Naive thymus-derived CD4-positive, alpha-beta T cell (primary cell): ENCODE measurements at regions not wholly inside any gene's neighbourhood (a gene's known extent, or its start where the extent isn't known, plus 50 kb on each side); places are given as distances from the start of the nearest gene placed in this dataset.

Experiments used
- ATAC-seq: fragments of 150-1000 bp; cut with Tn5 transposase; 2 replicates; pipeline ENCODE4 v1.10.0; 2021; ENCODE audit warnings: mild to moderate bottlenecking, moderate library complexity
- CTCF ChIA-PET: fragments of 350-600 bp; sonication (Branson Sonifier 250); formaldehyde crosslinking; loops from one replicate; lab custom pipeline; 2021; ENCODE audit warnings: antibody characterized with exemption; lab: Charles Lee
- POLR2A ChIA-PET: fragments of 350-600 bp; sonication (Branson Sonifier 250); formaldehyde crosslinking; loops from one replicate; lab custom pipeline; 2021; ENCODE audit warnings: antibody characterized with exemption, inconsistent platforms; lab: Charles Lee
- DNase-seq, 9 donors: peaks; one replicate each; pipeline versions ENCODE4 v3.0.0 to v3.0.0-alpha.2; 2020 to 2022; ENCODE audit warnings: mixed read lengths in 1 of 9
- H3K27ac ChIP-seq: one replicate; pipeline ENCODE4 v1.7.0; 2013; ENCODE audit warnings: mild to moderate bottlenecking, low read depth, low read length, moderate library complexity
- H3K27me3 ChIP-seq, 2 donors: one replicate each; pipeline ENCODE4 v1.7.0; 2013; ENCODE audit warnings: low read length in 2 of 2, mild to moderate bottlenecking in 2 of 2, moderate library complexity in 2 of 2; ENCODE audit not compliant: control insufficient read depth in 2 of 2, insufficient read depth in 2 of 2
- H3K36me3 ChIP-seq, 3 experiments: 1 replicate in 2 of 3; 2 replicates in 1 of 3; pipeline ENCODE4 v1.7.0; 2013; ENCODE audit warnings: low read length in 3 of 3, mild to moderate bottlenecking in 3 of 3, moderate library complexity in 1 of 3; ENCODE audit not compliant: insufficient read depth in 3 of 3, control insufficient read depth in 2 of 3
- H3K4me1 ChIP-seq, 2 donors: one replicate each; pipeline ENCODE4 v1.7.0; 2013; ENCODE audit warnings: low read length in 2 of 2, mild to moderate bottlenecking in 2 of 2, moderate library complexity in 1 of 2; ENCODE audit not compliant: control insufficient read depth in 2 of 2, insufficient read depth in 2 of 2
- H3K4me3 ChIP-seq: 2 replicates; pipeline ENCODE4 v1.7.0; 2013; ENCODE audit warnings: mild to moderate bottlenecking, low read length
- H3K9me3 ChIP-seq, 3 experiments: 1 replicate in 2 of 3; 2 replicates in 1 of 3; pipeline ENCODE4 v1.7.0; 2013; ENCODE audit warnings: low read length in 3 of 3; ENCODE audit not compliant: control insufficient read depth in 2 of 3
- H3K27ac Mint-ChIP-seq, 9 donors: one replicate each; pipeline ENCODE4 v1.8.0; 2020 to 2022; ENCODE audit warnings: mixed read lengths in 9 of 9, mild to moderate bottlenecking in 8 of 9, moderate library complexity in 5 of 9, inconsistent platforms in 2 of 9
- H3K27me3 Mint-ChIP-seq, 5 donors: one replicate each; pipeline ENCODE4 v1.8.0; 2021 to 2022; ENCODE audit warnings: mixed read lengths in 5 of 5, mild to moderate bottlenecking in 1 of 5
- H3K36me3 Mint-ChIP-seq, 5 donors: one replicate each; pipeline ENCODE4 v1.8.0; 2020 to 2022; ENCODE audit warnings: mixed read lengths in 5 of 5, mild to moderate bottlenecking in 3 of 5, inconsistent platforms in 1 of 5
- H3K4me1 Mint-ChIP-seq, 7 donors: one replicate each; pipeline ENCODE4 v1.8.0; 2020 to 2022; ENCODE audit warnings: mixed read lengths in 7 of 7, mild to moderate bottlenecking in 3 of 7, inconsistent platforms in 1 of 7
- H3K4me3 Mint-ChIP-seq, 10 donors: one replicate each; pipeline ENCODE4 v1.8.0; 2020 to 2022; ENCODE audit warnings: mild to moderate bottlenecking in 10 of 10, mixed read lengths in 10 of 10, moderate library complexity in 6 of 10, inconsistent platforms in 2 of 10
- H3K9me3 Mint-ChIP-seq, 11 donors: one replicate each; pipeline ENCODE4 v1.8.0; 2020 to 2022; ENCODE audit warnings: mixed read lengths in 11 of 11, mild to moderate bottlenecking in 4 of 11, inconsistent platforms in 1 of 11, moderate library complexity in 1 of 11
- intact Hi-C, 2 donors: fragments of 100-400 bp; cut with micrococcal nuclease; formaldehyde crosslinking; loops; one replicate each; pipeline ENCODE4 v1.15.1; 2023

GRCh38 chr3:55402886-55403609 is 84.1 kb downstream of the WNT5A start:
- POLR2A ChIA-PET = no interaction called here
- no peaks in the 10 kb centered on the region for H3K9me3 ChIP-seq
- intact Hi-C loops = no loop called here
- ATAC-seq = no peak
- no peaks in the 10 kb centered on the region for H3K36me3 ChIP-seq
- DNase-seq = no peak
- no peak overlapping the region for H3K27ac ChIP-seq
- no peak overlapping the region for H3K4me3 Mint-ChIP-seq
- peaks cover 0 to 19% (median 5%) of the 10 kb centered on the region in 11 donors for H3K9me3 Mint-ChIP-seq
- no peaks in the 10 kb centered on the region for H3K4me1 ChIP-seq
- H3K4me1 Mint-ChIP-seq = no peaks in the 10 kb centered on the region
- H3K4me3 ChIP-seq = no peak overlapping the region
- no peak overlapping the region for H3K27ac Mint-ChIP-seq
- H3K36me3 Mint-ChIP-seq = no peaks in the 10 kb centered on the region
- CTCF ChIA-PET = no interaction called here
- no peaks in the 10 kb centered on the region for H3K27me3 ChIP-seq
- no peaks in the 10 kb centered on the region for H3K27me3 Mint-ChIP-seq

- POLR2A ChIA-PET = no interaction called here
- peaks cover 0 to 12% (median 5%) of the 10 kb centered on the region in 5 donors for H3K27me3 Mint-ChIP-seq
Measured at GRCh38 chr3:55380561-55380960, 106.5 kb downstream of the WNT5A start.

DNA sequence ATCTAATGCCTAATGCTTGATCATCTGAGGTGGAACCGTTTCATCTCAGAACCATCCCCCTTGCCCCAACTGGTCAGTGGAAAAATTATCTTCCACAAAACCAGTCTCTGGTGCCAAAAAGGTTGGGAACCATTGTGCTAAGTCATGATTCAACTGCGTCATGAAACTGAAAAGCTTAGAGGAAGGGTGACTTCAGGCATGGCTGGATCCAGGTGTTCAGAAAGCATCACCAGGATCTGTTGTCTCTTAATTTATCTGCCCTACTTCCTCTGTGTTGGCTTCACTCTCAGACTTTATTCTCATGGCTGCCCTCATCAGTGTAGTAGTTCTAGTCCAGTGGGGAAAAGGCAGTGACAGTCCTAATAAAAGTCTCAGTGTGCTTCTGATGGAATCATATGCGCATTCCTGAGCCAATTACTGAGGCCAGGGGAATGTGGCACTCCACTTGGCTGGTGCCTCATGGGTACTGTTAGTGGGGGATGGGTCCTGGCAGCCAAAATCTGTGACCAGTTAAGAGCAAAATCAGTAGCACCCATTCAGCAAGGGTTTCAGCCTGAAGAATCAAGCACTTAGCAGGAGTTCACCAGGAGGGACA is 110.3 kb downstream of the WNT5A start:
- intact Hi-C loops = no loop called here
- Histone ChIP-seq H3K27ac (no peak overlapping the region), H3K36me3 (no peaks in the 10 kb centered on the region), H3K4me1 (no peaks in the 10 kb centered on the region), H3K9me3 (no peaks in the 10 kb centered on the region), H3K4me3 (no peak overlapping the region), H3K27me3 (no peaks in the 10 kb centered on the region)
- H3K27me3 Mint-ChIP-seq = peaks cover 0 to 12% (median 10%) of the 10 kb centered on the region in 5 donors
- H3K36me3 Mint-ChIP-seq = no peaks in the 10 kb centered on the region
- no peak overlapping the region for H3K4me3 Mint-ChIP-seq
- H3K4me1 Mint-ChIP-seq = no peaks in the 10 kb centered on the region
- H3K27ac Mint-ChIP-seq = no peak overlapping the region
- ChIA-PET POLR2A (no interaction called here), CTCF (no interaction called here)
- peaks cover 0 to 18% (median 5%) of the 10 kb centered on the region in 11 donors for H3K9me3 Mint-ChIP-seq
- ATAC-seq = no peak
- DNase-seq = no peak

More at GRCh38 chr3:55380561-55380960, 106.5 kb downstream of the WNT5A start:
- H3K36me3 ChIP-seq = no peaks in the 10 kb centered on the region
- H3K36me3 Mint-ChIP-seq = no peaks in the 10 kb centered on the region
- no peaks in the 10 kb centered on the region for H3K27me3 ChIP-seq
- H3K9me3 Mint-ChIP-seq = peaks cover 0 to 9% (median 2%) of the 10 kb centered on the region in 11 donors
- H3K27ac Mint-ChIP-seq = no peak overlapping the region
- no peak overlapping the region for H3K4me3 Mint-ChIP-seq
- CTCF ChIA-PET = no interaction called here
- H3K9me3 ChIP-seq = no peaks in the 10 kb centered on the region
- no peak for ATAC-seq
- no peak for DNase-seq
- H3K4me1 ChIP-seq = no peaks in the 10 kb centered on the region
- intact Hi-C loops = no loop called here
- no peaks in the 10 kb centered on the region for H3K4me1 Mint-ChIP-seq
- no peak overlapping the region for H3K4me3 ChIP-seq
- no peak overlapping the region for H3K27ac ChIP-seq

- H3K4me1 ChIP-seq = no peaks in the 10 kb centered on the region
- ChIA-PET POLR2A (no interaction called here), CTCF (interaction anchor here (0.6 kb wide), 1 partner anchor 56 kb away, joined by 5 read pairs; no protein-coding TSS in a partner anchor)
- Mint-ChIP-seq H3K9me3 (peaks cover 0 to 13% (median 5%) of the 10 kb centered on the region in 11 donors), H3K4me1 (no peaks in the 10 kb centered on the region), H3K36me3 (no peaks in the 10 kb centered on the region), H3K27ac (no peak overlapping the region), H3K4me3 (no peak overlapping the region), H3K27me3 (peaks cover 0 to 10% (median 5%) of the 10 kb centered on the region in 5 donors)
- no peaks in the 10 kb centered on the region for H3K9me3 ChIP-seq
- DNase-seq = no peak
- H3K36me3 ChIP-seq = no peaks in the 10 kb centered on the region
- no peak overlapping the region for H3K4me3 ChIP-seq
- intact Hi-C loops = no loop called here
- no peak overlapping the region for H3K27ac ChIP-seq
- ATAC-seq = no peak
- no peaks in the 10 kb centered on the region for H3K27me3 ChIP-seq
Measured at GRCh38 chr3:55373423-55373822, 113.7 kb downstream of the WNT5A start.

GRCh38 chr3:55370272-55370671 is 116.8 kb downstream of the WNT5A start:
- intact Hi-C loops = no loop called here
- CTCF ChIA-PET = no interaction called here
- POLR2A ChIA-PET = no interaction called here

DNA sequence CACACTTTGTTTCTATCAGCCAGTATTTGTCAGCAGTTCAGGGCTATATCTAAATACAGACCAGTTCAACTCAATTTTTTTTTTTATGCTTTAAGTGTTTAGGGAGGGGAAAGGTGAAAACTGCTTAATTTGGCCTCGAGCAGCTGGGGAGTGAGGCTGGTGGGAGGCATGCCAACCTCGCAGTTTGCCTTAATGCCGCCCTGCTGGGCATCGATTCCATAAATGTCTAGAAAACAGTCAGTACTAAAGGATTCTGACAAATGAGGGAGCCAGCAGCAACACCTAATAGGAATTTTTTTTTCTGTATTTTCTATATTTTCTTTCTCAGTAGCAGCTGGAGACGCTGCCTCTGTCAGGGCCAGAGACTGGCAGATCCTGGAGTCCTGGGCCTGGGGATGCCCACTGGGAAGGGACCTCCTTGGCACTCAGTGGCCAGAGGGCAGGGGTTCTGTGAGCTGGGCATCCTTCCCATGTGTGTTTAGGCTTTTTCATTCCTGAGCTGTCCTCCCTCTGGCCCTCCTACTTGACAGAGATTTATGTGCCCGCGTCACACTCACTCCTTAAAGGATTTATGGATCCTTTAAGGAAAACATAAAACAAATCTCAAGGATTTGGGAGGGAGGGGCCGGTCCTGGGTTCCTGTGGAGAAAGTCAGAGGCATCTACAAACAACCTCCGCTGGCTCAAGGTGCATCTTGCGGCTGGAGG is 117.8 kb downstream of the WNT5A start:
- Histone ChIP-seq H3K27me3 (no peaks in the 10 kb centered on the region), H3K4me1 (no peaks in the 10 kb centered on the region), H3K36me3 (no peaks in the 10 kb centered on the region), H3K27ac (no peak overlapping the region), H3K4me3 (no peak overlapping the region), H3K9me3 (no peaks in the 10 kb centered on the region)
- Mint-ChIP-seq H3K4me1 (no peaks in the 10 kb centered on the region), H3K27ac (no peak overlapping the region), H3K4me3 (no peak overlapping the region), H3K36me3 (no peaks in the 10 kb centered on the region), H3K27me3 (no peaks in the 10 kb centered on the region), H3K9me3 (peaks cover 0 to 11% (median 4%) of the 10 kb centered on the region in 11 donors)
- ATAC-seq = no peak
- ChIA-PET CTCF (no interaction called here), POLR2A (no interaction called here)
- intact Hi-C loops = no loop called here
- DNase-seq = no peak

More at GRCh38 chr3:55370272-55370671, 116.8 kb downstream of the WNT5A start:
- no peak for DNase-seq
- Histone ChIP-seq H3K4me3 (no peak overlapping the region), H3K27ac (no peak overlapping the region), H3K9me3 (no peaks in the 10 kb centered on the region), H3K27me3 (no peaks in the 10 kb centered on the region), H3K36me3 (no peaks in the 10 kb centered on the region), H3K4me1 (no peaks in the 10 kb centered on the region)
- H3K27ac Mint-ChIP-seq = no peak overlapping the region
- H3K4me1 Mint-ChIP-seq = no peaks in the 10 kb centered on the region
- H3K36me3 Mint-ChIP-seq = no peaks in the 10 kb centered on the region
- H3K27me3 Mint-ChIP-seq = peaks cover 0 to 5% (median 0%) of the 10 kb centered on the region in 5 donors
- H3K4me3 Mint-ChIP-seq = no peak overlapping the region
- ATAC-seq = no peak
- peaks cover 0 to 11% (median 5%) of the 10 kb centered on the region in 11 donors for H3K9me3 Mint-ChIP-seq
